Osteocyte (in vitro differentiated cells): ENCODE measurements at regions not wholly inside any gene's neighbourhood (a gene's known extent, or its start where the extent isn't known, plus 50 kb on each side); places are given as distances from the start of the nearest gene placed in this dataset.

Source experiments
- DNase-seq: peaks from one replicate; pipeline ENCODE4 v3.0.0; 2021; ENCODE audit warnings: mixed read lengths; ENCODE audit not compliant: unreplicated experiment; ENCODE audit errors: extremely low spot score
- H3K27ac Mint-ChIP-seq: one replicate; pipeline ENCODE4 v1.8.0; 2021; ENCODE audit warnings: mild to moderate bottlenecking, mixed read lengths; ENCODE audit not compliant: unreplicated experiment
- H3K27me3 Mint-ChIP-seq: one replicate; pipeline ENCODE4 v1.8.0; 2021; ENCODE audit warnings: mixed read lengths; ENCODE audit not compliant: unreplicated experiment
- H3K36me3 Mint-ChIP-seq: one replicate; pipeline ENCODE4 v1.8.0; 2021; ENCODE audit warnings: mixed read lengths; ENCODE audit not compliant: unreplicated experiment
- H3K4me1 Mint-ChIP-seq: one replicate; pipeline ENCODE4 v1.8.0; 2021; ENCODE audit warnings: mixed read lengths; ENCODE audit not compliant: unreplicated experiment
- H3K4me3 Mint-ChIP-seq: one replicate; pipeline ENCODE4 v1.8.0; 2021; ENCODE audit warnings: mild to moderate bottlenecking, moderate library complexity, mixed read lengths; ENCODE audit not compliant: unreplicated experiment
- H3K9me3 Mint-ChIP-seq: one replicate; pipeline ENCODE4 v1.8.0; 2021; ENCODE audit warnings: mixed read lengths; ENCODE audit not compliant: unreplicated experiment
- TF ChIP-seq, protein P1 (sequence below): fragments of 200-600 bp; sonication (generic); IDR thresholded peaks from 2 replicates; pipeline ENCODE4 v1.5.0; 2021; ENCODE audit warnings: antibody characterized with exemption, mild to moderate bottlenecking, moderate library complexity

DNA sequence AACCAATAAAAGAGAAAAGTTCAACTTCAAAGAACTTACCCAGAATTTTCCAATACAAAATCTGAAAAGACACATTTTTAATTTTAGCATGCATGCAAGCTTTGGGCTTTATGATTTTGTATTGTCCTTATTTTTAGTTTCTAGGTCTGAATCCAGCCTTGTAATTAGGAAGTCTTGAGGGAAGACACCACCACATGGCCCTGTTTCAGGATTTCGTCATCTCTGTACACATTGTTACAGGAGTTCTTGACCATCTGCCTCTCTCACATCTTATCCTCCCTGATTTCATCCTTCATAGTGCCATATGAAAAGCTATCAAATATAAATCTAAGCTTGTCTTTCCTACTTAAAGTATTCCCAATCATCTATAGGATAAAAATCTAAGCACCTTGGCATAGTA, 176.1 kb downstream of the TXNL1 start:
- peaks cover 19% of the 10 kb centered on the region for H3K9me3 Mint-ChIP-seq
- TF ChIP-seq, protein P1, sequence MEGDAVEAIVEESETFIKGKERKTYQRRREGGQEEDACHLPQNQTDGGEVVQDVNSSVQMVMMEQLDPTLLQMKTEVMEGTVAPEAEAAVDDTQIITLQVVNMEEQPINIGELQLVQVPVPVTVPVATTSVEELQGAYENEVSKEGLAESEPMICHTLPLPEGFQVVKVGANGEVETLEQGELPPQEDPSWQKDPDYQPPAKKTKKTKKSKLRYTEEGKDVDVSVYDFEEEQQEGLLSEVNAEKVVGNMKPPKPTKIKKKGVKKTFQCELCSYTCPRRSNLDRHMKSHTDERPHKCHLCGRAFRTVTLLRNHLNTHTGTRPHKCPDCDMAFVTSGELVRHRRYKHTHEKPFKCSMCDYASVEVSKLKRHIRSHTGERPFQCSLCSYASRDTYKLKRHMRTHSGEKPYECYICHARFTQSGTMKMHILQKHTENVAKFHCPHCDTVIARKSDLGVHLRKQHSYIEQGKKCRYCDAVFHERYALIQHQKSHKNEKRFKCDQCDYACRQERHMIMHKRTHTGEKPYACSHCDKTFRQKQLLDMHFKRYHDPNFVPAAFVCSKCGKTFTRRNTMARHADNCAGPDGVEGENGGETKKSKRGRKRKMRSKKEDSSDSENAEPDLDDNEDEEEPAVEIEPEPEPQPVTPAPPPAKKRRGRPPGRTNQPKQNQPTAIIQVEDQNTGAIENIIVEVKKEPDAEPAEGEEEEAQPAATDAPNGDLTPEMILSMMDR, result no peak
- H3K4me1 Mint-ChIP-seq, result no peaks in the 10 kb centered on the region
- H3K36me3 Mint-ChIP-seq, result no peaks in the 10 kb centered on the region
- no peak for DNase-seq
- no peak overlapping the region for H3K4me3 Mint-ChIP-seq
- H3K27ac Mint-ChIP-seq, result no peak overlapping the region
- H3K27me3 Mint-ChIP-seq, result no peaks in the 10 kb centered on the region

DNA sequence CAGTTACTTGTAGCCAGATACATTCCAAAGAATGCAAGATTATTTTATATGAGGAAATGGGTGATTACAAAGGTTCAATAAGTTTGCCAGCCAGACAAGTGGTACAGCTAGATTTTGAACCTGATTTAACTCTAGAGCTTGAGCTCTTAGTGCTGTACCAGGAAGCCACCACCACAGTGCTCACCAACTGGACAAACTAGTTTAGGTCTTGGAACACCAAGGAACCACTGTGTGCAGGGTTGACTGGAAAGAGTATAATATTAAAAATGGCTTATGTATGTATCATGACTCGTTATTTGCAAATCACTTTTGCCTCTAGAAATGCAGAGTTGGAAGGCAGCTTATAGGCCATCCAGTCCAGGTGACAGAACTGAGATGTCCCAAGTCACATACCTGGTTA, 177.2 kb downstream of the TXNL1 start:
- DNase-seq, result no peak
- TF ChIP-seq, protein P1, result no peak
- peaks cover 4% of the 10 kb centered on the region for H3K27me3 Mint-ChIP-seq
- no peaks in the 10 kb centered on the region for H3K36me3 Mint-ChIP-seq
- no peaks in the 10 kb centered on the region for H3K4me1 Mint-ChIP-seq
- H3K9me3 Mint-ChIP-seq, result peaks cover 18% of the 10 kb centered on the region
- no peak overlapping the region for H3K4me3 Mint-ChIP-seq
- H3K27ac Mint-ChIP-seq, result no peak overlapping the region

DNA sequence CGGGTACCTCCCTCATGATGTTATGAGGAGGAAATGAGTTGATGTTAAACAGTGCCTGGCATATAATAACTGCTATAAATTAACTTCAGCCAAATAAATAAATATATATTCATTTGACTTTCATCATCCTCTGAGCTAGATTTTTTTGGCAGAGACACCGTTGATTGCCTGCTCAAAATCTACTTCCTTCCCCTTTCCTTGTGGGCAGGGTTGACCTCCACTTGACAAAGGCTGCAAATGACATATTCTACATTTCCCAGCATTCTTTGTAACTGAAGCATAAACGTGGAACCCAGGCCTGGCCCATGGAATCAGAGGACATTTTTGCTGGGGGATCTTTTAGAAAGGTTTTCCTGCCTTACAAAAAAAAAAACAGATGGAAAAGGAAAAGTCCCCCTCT, 177.8 kb downstream of the TXNL1 start:
- no peak for DNase-seq
- Mint-ChIP-seq H3K36me3 (no peaks in the 10 kb centered on the region), H3K27me3 (peaks cover 4% of the 10 kb centered on the region), H3K9me3 (peaks cover 12% of the 10 kb centered on the region), H3K4me1 (no peaks in the 10 kb centered on the region), H3K27ac (no peak overlapping the region), H3K4me3 (no peak overlapping the region)
- TF ChIP-seq, protein P1, result no peak

GRCh38 chr18:56458770-56459712, 179.4 kb downstream of the TXNL1 start:
- Mint-ChIP-seq H3K36me3 (no peaks in the 10 kb centered on the region), H3K4me1 (no peaks in the 10 kb centered on the region), H3K9me3 (peaks cover 4% of the 10 kb centered on the region), H3K4me3 (no peak overlapping the region), H3K27me3 (peaks cover 6% of the 10 kb centered on the region), H3K27ac (no peak overlapping the region)
- TF ChIP-seq, protein P1, result no peak
- no peak for DNase-seq

GRCh38 chr18:56455874-56456273, 182.5 kb downstream of the TXNL1 start:
- Mint-ChIP-seq H3K4me1 (no peaks in the 10 kb centered on the region), H3K27ac (no peak overlapping the region), H3K27me3 (peaks cover 6% of the 10 kb centered on the region), H3K36me3 (no peaks in the 10 kb centered on the region), H3K9me3 (no peaks in the 10 kb centered on the region), H3K4me3 (no peak overlapping the region)
- TF ChIP-seq, protein P1, result no peak
- DNase-seq, result no peak
